ENCODE measurements at regions not wholly inside any gene's neighbourhood (a gene's known extent, or its start where the extent isn't known, plus 50 kb on each side); places are given as distances from the start of the nearest gene placed in this dataset.
"Not testable (repeated sequence)": the region's sequence is repeated elsewhere in the genome, so short reads cannot be mapped to it uniquely, and the experiment has no call there.

- Histone ChIP-seq H2AFZ (ENCODE audit: low read depth, low read length, severe bottlenecking) (no peak overlapping the region), H3K9ac (ENCODE audit: low read length) (no peak overlapping the region), H3K27ac (ENCODE audit: low read depth, low read length) (no peak overlapping the region), H3K36me3 (ENCODE audit: low read length) (no peaks in the 10 kb centered on the region), H3K4me3 (ENCODE audit: insufficient read depth, low read length, poor library complexity, severe bottlenecking) (no peak overlapping the region), H3K9me2 (replicated peaks; ENCODE audit: insufficient read depth, low read length) (no peaks in the 10 kb centered on the region), H3K4me2 (ENCODE audit: low read depth, low read length, poor library complexity, severe bottlenecking) (no peak overlapping the region), H3K9me3 (ENCODE audit: insufficient read depth, low read length) (no peaks in the 10 kb centered on the region), H4K20me1 (ENCODE audit: low read depth, low read length) (no peaks in the 10 kb centered on the region), H3F3A (ENCODE audit: insufficient read depth) (no peaks in the 10 kb centered on the region), H3K27me3 (ENCODE audit: low read length) (no peaks in the 10 kb centered on the region), H3K79me2 (ENCODE audit: insufficient read depth, low read length) (no peaks in the 10 kb centered on the region)
- TF ChIP-seq CTCF (IDR thresholded peaks at IDR 0.05; ENCODE audit: insufficient read depth, low read length, poor library complexity, severe bottlenecking) = no peak
- TF ChIP-seq EZH2phosphoT487 (conservative IDR thresholded peaks at IDR 0.05; ENCODE audit: low read length) = no peak
Observed at GRCh38 chr1:78304761-78305160, 186.0 kb upstream of the PTGFR start.

GRCh38 chr1:78310261-78310660, 180.5 kb upstream of the PTGFR start:
- not testable (repeated sequence) for H3K9ac ChIP-seq (ENCODE audit: low read length); H3F3A ChIP-seq (ENCODE audit: insufficient read depth)

GRCh38 chr1:78318011-78318410, 172.8 kb upstream of the PTGFR start:
- Histone ChIP-seq H3K27me3 (ENCODE audit: low read length) (no peaks in the 10 kb centered on the region), H3K4me2 (ENCODE audit: low read depth, low read length, poor library complexity, severe bottlenecking) (no peak overlapping the region)

More at GRCh38 chr1:78310261-78310660, 180.5 kb upstream of the PTGFR start:
- H4K20me1 ChIP-seq (ENCODE audit: low read depth, low read length); H3K36me3 ChIP-seq (ENCODE audit: low read length); H3K27me3 ChIP-seq (ENCODE audit: low read length); H2AFZ ChIP-seq (ENCODE audit: low read depth, low read length, severe bottlenecking); H3K27ac ChIP-seq (ENCODE audit: low read depth, low read length); H3K9me2 ChIP-seq (replicated peaks; ENCODE audit: insufficient read depth, low read length); H3K79me2 ChIP-seq (ENCODE audit: insufficient read depth, low read length); H3K4me3 ChIP-seq (ENCODE audit: insufficient read depth, low read length, poor library complexity, severe bottlenecking); H3K4me2 ChIP-seq (ENCODE audit: low read depth, low read length, poor library complexity, severe bottlenecking); H3K9me3 ChIP-seq (ENCODE audit: insufficient read depth, low read length): not testable (repeated sequence)

GRCh38 chr1:78319603-78320002, 171.2 kb upstream of the PTGFR start:
- no peak for TF ChIP-seq EZH2phosphoT487 (conservative IDR thresholded peaks at IDR 0.05; ENCODE audit: low read length)
- no peak for TF ChIP-seq CTCF (IDR thresholded peaks at IDR 0.05; ENCODE audit: insufficient read depth, low read length, poor library complexity, severe bottlenecking)
- no peaks in the 10 kb centered on the region for H3K27me3 ChIP-seq (ENCODE audit: low read length)
- H2AFZ ChIP-seq (ENCODE audit: low read depth, low read length, severe bottlenecking) = no peak overlapping the region
- no peaks in the 10 kb centered on the region for H3K9me2 ChIP-seq (replicated peaks; ENCODE audit: insufficient read depth, low read length)
- no peaks in the 10 kb centered on the region for H3K9me3 ChIP-seq (ENCODE audit: insufficient read depth, low read length)
- no peak overlapping the region for H3K4me3 ChIP-seq (ENCODE audit: insufficient read depth, low read length, poor library complexity, severe bottlenecking)
- H3K27ac ChIP-seq (ENCODE audit: low read depth, low read length) = no peak overlapping the region
- no peak overlapping the region for H3K4me2 ChIP-seq (ENCODE audit: low read depth, low read length, poor library complexity, severe bottlenecking)
- no peaks in the 10 kb centered on the region for H4K20me1 ChIP-seq (ENCODE audit: low read depth, low read length)
- no peaks in the 10 kb centered on the region for H3F3A ChIP-seq (ENCODE audit: insufficient read depth)
- H3K79me2 ChIP-seq (ENCODE audit: insufficient read depth, low read length) = no peaks in the 10 kb centered on the region
- no peak overlapping the region for H3K9ac ChIP-seq (ENCODE audit: low read length)
- H3K36me3 ChIP-seq (ENCODE audit: low read length) = no peaks in the 10 kb centered on the region

More at GRCh38 chr1:78318011-78318410, 172.8 kb upstream of the PTGFR start:
- Histone ChIP-seq H2AFZ (ENCODE audit: low read depth, low read length, severe bottlenecking) (no peak overlapping the region), H3K9ac (ENCODE audit: low read length) (no peak overlapping the region), H3K36me3 (ENCODE audit: low read length) (no peaks in the 10 kb centered on the region), H3K9me3 (ENCODE audit: insufficient read depth, low read length) (no peaks in the 10 kb centered on the region), H3K27ac (ENCODE audit: low read depth, low read length) (no peak overlapping the region), H3F3A (ENCODE audit: insufficient read depth) (no peaks in the 10 kb centered on the region), H4K20me1 (ENCODE audit: low read depth, low read length) (no peaks in the 10 kb centered on the region), H3K9me2 (replicated peaks; ENCODE audit: insufficient read depth, low read length) (no peaks in the 10 kb centered on the region), H3K4me3 (ENCODE audit: insufficient read depth, low read length, poor library complexity, severe bottlenecking) (no peak overlapping the region), H3K79me2 (ENCODE audit: insufficient read depth, low read length) (no peaks in the 10 kb centered on the region)
- TF ChIP-seq EZH2phosphoT487 (conservative IDR thresholded peaks at IDR 0.05; ENCODE audit: low read length) = no peak
- TF ChIP-seq CTCF (IDR thresholded peaks at IDR 0.05; ENCODE audit: insufficient read depth, low read length, poor library complexity, severe bottlenecking) = no peak
